Tibial artery (tissue), 4 donors: ENCODE measurements at regions not wholly inside any gene's neighbourhood (a gene's known extent, or its start where the extent isn't known, plus 50 kb on each side); places are given as distances from the start of the nearest gene placed in this dataset.

ENCODE experiments used
- DNase-seq, 2 donors: peaks; one replicate each; pipeline ENCODE4 v3.0.0-alpha.2; 2019
- H3K27ac ChIP-seq, 2 donors: fragments of 200-600 bp; sonication (generic) in 1 of 2; 1 replicate in 1 of 2; 2 replicates in 1 of 2; pipeline ENCODE4 v1.5.1; 2018 to 2019; ENCODE audit warnings: mild to moderate bottlenecking in 1 of 2
- H3K27me3 ChIP-seq, 2 donors: fragments of 200-600 bp; sonication (generic) in 1 of 2; one replicate each; pipeline versions ENCODE4 v1.5.1 to v1.6.0; 2016 to 2019
- H3K36me3 ChIP-seq, 3 donors: fragments of 200-600 bp; sonication (generic) in 2 of 3; one replicate each; pipeline ENCODE4 v1.5.1; 2016 to 2019; ENCODE audit warnings: mild to moderate bottlenecking in 2 of 3
- H3K4me1 ChIP-seq, 4 donors: fragments of 200-600 bp; sonication (generic) in 2 of 4; 1 replicate in 3 of 4; 2 replicates in 1 of 4; pipeline ENCODE4 v1.5.1; 2016 to 2019
- H3K4me3 ChIP-seq, 2 donors: fragments of 200-600 bp; sonication (generic) in 1 of 2; 1 replicate in 1 of 2; 2 replicates in 1 of 2; pipeline ENCODE4 v1.5.1; 2018 to 2019; ENCODE audit warnings: mild to moderate bottlenecking in 2 of 2
- H3K9me3 ChIP-seq, 3 donors: fragments of 200-600 bp; sonication (generic) in 1 of 3; one replicate each; pipeline ENCODE4 v1.5.1; 2016 to 2019
- intact Hi-C: fragments of 100-400 bp; cut with DNase I; formaldehyde crosslinking; loops from one replicate; pipeline ENCODE4 v1.15.0; 2023; ENCODE audit warnings: low total_unique reads
- TF ChIP-seq, protein P1 (sequence below), 2 experiments: fragments of 200-600 bp in 1 of 2; fragments of 450-650 bp in 1 of 2; IDR thresholded peaks; one replicate each; pipeline ENCODE4 v1.5.1; 2017 to 2019; ENCODE audit warnings: antibody characterized with exemption in 2 of 2, mild to moderate bottlenecking in 1 of 2, moderate library complexity in 1 of 2

GRCh38 chr12:17975763-17976162 is 114.2 kb downstream of the RERGL start:
- H3K4me3 ChIP-seq = no peak overlapping the region
- no peaks in the 10 kb centered on the region for H3K27me3 ChIP-seq
- H3K36me3 ChIP-seq = no peaks in the 10 kb centered on the region
- DNase-seq = no peak
- no peak overlapping the region for H3K27ac ChIP-seq
- intact Hi-C loops = no loop called here
- H3K9me3 ChIP-seq = no peaks in the 10 kb centered on the region
- TF ChIP-seq, protein P1, sequence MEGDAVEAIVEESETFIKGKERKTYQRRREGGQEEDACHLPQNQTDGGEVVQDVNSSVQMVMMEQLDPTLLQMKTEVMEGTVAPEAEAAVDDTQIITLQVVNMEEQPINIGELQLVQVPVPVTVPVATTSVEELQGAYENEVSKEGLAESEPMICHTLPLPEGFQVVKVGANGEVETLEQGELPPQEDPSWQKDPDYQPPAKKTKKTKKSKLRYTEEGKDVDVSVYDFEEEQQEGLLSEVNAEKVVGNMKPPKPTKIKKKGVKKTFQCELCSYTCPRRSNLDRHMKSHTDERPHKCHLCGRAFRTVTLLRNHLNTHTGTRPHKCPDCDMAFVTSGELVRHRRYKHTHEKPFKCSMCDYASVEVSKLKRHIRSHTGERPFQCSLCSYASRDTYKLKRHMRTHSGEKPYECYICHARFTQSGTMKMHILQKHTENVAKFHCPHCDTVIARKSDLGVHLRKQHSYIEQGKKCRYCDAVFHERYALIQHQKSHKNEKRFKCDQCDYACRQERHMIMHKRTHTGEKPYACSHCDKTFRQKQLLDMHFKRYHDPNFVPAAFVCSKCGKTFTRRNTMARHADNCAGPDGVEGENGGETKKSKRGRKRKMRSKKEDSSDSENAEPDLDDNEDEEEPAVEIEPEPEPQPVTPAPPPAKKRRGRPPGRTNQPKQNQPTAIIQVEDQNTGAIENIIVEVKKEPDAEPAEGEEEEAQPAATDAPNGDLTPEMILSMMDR (IDR thresholded peaks at IDR 0.05) = no peak
- no peaks in the 10 kb centered on the region for H3K4me1 ChIP-seq

- H3K27ac ChIP-seq = no peak overlapping the region
- intact Hi-C loops = no loop called here
- H3K36me3 ChIP-seq = no peaks in the 10 kb centered on the region
- no peaks in the 10 kb centered on the region for H3K9me3 ChIP-seq
- H3K4me3 ChIP-seq = no peak overlapping the region
- DNase-seq = no peak
- TF ChIP-seq, protein P1 (IDR thresholded peaks at IDR 0.05) = no peak
- no peaks in the 10 kb centered on the region for H3K4me1 ChIP-seq
- no peaks in the 10 kb centered on the region for H3K27me3 ChIP-seq
These were observed 114.8 kb downstream of the RERGL start for GRCh38 chr12:17975239-17975638.

DNA sequence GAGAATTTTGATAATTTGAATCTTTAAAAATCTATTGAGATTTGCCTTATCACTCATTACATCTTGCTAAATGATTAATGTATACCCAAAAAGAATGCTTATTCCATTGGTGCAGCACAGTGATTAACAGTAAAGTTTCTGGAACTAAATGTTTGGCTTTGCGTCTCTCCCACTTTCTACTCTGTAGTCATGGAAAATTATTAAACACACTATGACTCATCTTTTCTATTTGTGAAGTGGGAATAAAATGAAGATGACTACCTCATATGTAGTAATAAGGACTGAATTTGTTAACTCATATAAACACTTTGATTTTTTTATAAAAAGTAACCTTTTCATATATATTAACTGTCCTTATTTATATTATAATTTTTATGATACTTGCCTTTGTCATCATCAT is 118.1 kb downstream of the RERGL start:
- TF ChIP-seq, protein P1 (IDR thresholded peaks at IDR 0.05) = no peak
- Histone ChIP-seq H3K4me1 (no peaks in the 10 kb centered on the region), H3K27ac (no peak overlapping the region), H3K4me3 (no peak overlapping the region), H3K27me3 (no peaks in the 10 kb centered on the region), H3K36me3 (no peaks in the 10 kb centered on the region), H3K9me3 (no peaks in the 10 kb centered on the region)
- intact Hi-C loops = no loop called here
- DNase-seq = no peak

DNA sequence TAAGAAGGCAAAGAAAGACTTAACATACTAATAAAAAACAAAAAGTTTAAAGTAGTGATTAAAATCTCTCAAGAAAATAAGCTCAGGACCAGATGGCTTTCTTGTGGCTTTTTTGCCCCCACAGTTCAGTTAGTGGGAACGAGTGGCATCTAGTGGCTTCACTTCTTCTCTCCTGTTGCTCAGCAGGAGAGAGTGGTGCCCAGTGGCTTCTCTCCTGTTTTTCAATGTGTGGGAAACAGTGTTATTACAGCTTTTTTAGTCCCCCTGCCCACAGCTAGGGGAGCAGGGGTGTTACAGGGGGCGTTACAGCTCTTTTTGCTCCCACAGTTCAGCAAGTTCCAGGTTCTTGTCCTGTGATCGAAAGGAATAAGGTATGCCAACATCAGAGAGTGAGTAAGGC is 135.2 kb downstream of the RERGL start:
- Histone ChIP-seq H3K4me1 (no peaks in the 10 kb centered on the region), H3K9me3 (no peaks in the 10 kb centered on the region), H3K27me3 (no peaks in the 10 kb centered on the region), H3K4me3 (no peak overlapping the region), H3K36me3 (no peaks in the 10 kb centered on the region), H3K27ac (no peak overlapping the region)
- intact Hi-C loops = no loop called here
- TF ChIP-seq, protein P1 (IDR thresholded peaks at IDR 0.05) = no peak
- no peak for DNase-seq

- intact Hi-C loops = no loop called here
- Histone ChIP-seq H3K9me3 (no peaks in the 10 kb centered on the region), H3K4me3 (no peak overlapping the region), H3K27me3 (no peaks in the 10 kb centered on the region), H3K4me1 (no peaks in the 10 kb centered on the region), H3K36me3 (no peaks in the 10 kb centered on the region), H3K27ac (no peak overlapping the region)
- DNase-seq = no peak
- TF ChIP-seq, protein P1 (IDR thresholded peaks at IDR 0.05) = no peak
These were observed 139.1 kb downstream of the RERGL start for GRCh38 chr12:17950898-17951297.

DNA sequence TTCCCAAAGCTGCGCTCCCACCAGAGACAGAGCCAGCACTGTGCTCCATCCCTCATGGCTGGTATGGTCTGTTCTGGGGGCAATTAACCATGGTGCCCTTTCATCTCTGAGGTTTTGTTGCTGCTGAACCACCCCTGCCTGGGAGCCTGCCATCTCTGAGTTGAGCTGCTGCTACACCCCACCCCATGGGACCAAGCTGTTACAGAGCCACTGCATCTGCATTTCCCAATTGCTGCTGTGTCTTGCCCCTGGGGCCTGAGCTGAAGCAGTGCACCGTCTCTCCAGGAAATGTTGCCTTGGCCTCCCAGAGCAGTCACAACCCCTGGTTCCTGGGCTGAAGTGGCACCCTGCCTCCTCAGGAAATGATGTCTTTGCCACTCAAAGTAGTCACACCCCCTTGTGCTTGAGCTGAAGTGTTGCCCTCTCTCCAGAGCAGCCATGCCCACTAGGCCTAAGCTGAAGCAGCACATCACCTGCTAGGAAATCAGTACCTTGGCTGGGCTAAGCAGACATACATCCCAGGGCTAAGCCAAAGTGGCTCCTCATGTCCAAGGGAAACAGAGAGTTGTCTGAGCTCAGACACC is 140.3 kb downstream of the RERGL start:
- intact Hi-C loops = no loop called here
- Histone ChIP-seq H3K36me3 (no peaks in the 10 kb centered on the region), H3K27me3 (no peaks in the 10 kb centered on the region), H3K9me3 (no peaks in the 10 kb centered on the region), H3K4me1 (no peaks in the 10 kb centered on the region), H3K4me3 (no peak overlapping the region), H3K27ac (no peak overlapping the region)
- no peak for DNase-seq
- TF ChIP-seq, protein P1 (IDR thresholded peaks at IDR 0.05) = no peak
